Ovary (tissue), 7 donors: ENCODE measurements at regions not wholly inside any gene's neighbourhood (a gene's known extent, or its start where the extent isn't known, plus 50 kb on each side); places are given as distances from the start of the nearest gene placed in this dataset.

Source experiments
- DNase-seq, 5 donors: peaks; one replicate each; pipeline ENCODE4 v3.0.0-alpha.2; 2019 to 2020
- H3K27ac ChIP-seq, 2 donors: fragments of 200-600 bp; one replicate each; pipeline versions ENCODE4 v1.5.1 to v1.8.0; 2019 to 2022
- H3K27me3 ChIP-seq: fragments of 200-600 bp; one replicate; pipeline ENCODE4 v1.8.0; 2022
- H3K36me3 ChIP-seq: fragments of 200-600 bp; sonication (generic); one replicate; pipeline ENCODE4 v1.5.1; 2019
- H3K4me1 ChIP-seq: one replicate; pipeline ENCODE4 v1.8.1; 2013; ENCODE audit warnings: mild to moderate bottlenecking, moderate library complexity; ENCODE audit not compliant: insufficient read depth
- H3K4me3 ChIP-seq: fragments of 200-600 bp; sonication (generic); one replicate; pipeline ENCODE4 v1.5.1; 2017
- H3K9me3 ChIP-seq, 2 donors: fragments of 200-600 bp in 1 of 2; sonication (generic) in 1 of 2; one replicate each; pipeline versions ENCODE4 v1.5.1 to v1.8.1; 2013 to 2019; ENCODE audit warnings: mild to moderate bottlenecking in 1 of 2, moderate library complexity in 1 of 2
- CTCF ChIP-seq, 3 donors: fragments of 450-650 bp in 2 of 3; fragments of 200-600 bp in 1 of 3; IDR thresholded peaks; one replicate each; pipeline versions ENCODE4 v1.5.1 to v1.8.0; 2016 to 2022; ENCODE audit warnings: antibody characterized with exemption in 3 of 3, mild to moderate bottlenecking in 1 of 3
- EP300 ChIP-seq: sonication (generic); formaldehyde crosslinking; IDR thresholded peaks from one replicate; pipeline ENCODE4 v1.6.1; 2017; ENCODE audit warnings: antibody characterized with exemption
- POLR2A ChIP-seq: fragments of 450-650 bp; IDR thresholded peaks from one replicate; pipeline ENCODE4 v1.6.1; 2017; ENCODE audit warnings: antibody characterized with exemption, mild to moderate bottlenecking, moderate library complexity
- WGBS, 3 donors: extraction: QIAGEN DNeasy Blood & Tissue Kit in 1 of 3; methylation state at CpG; one replicate each; pipeline versions ENCODE4 v1.1.5 to v1.1.7; 2013 to 2017; 5-methylcytosine and 5-hydroxymethylcytosine counted together
- intact Hi-C, 4 donors: fragments of 100-400 bp; cut with DNase I; formaldehyde crosslinking; loops; one replicate each; pipeline versions ENCODE4 v1.11.0 to v1.15.1; 2022 to 2023
- donor health status: DM: no; HTN: no; CAD: no; lungs with moderate emphysema.
- donor health status: DM: no; HTN: no; CAD: no.
- donor health status: Bipolar disorder and iron deficiency.
- donor health status: DM: no; HTN: no; CAD: no.
- donor health status: DM: yes; HTN: yes; CAD: no.

GRCh38 chr16:65445313-65446260 is 323.7 kb upstream of the CDH11 start:
- intact Hi-C loops: no loop called here
- no peak overlapping the region for H3K4me3 ChIP-seq
- H3K27me3 ChIP-seq: no peaks in the 10 kb centered on the region
- TF ChIP-seq POLR2A: no peak
- no peak for DNase-seq
- WGBS, 3 donors: 43 to 55% (median 45%) methylated on average over 1 of the region's 1 CpG
- no peaks in the 10 kb centered on the region for H3K36me3 ChIP-seq
- no peaks in the 10 kb centered on the region for H3K9me3 ChIP-seq
- no peaks in the 10 kb centered on the region for H3K4me1 ChIP-seq
- no peak overlapping the region for H3K27ac ChIP-seq

GRCh38 chr16:65441501-65441900 is 319.6 kb upstream of the CDH11 start:
- no peaks in the 10 kb centered on the region for H3K27me3 ChIP-seq
- intact Hi-C loops: no loop called here
- no peak overlapping the region for H3K27ac ChIP-seq
- H3K4me3 ChIP-seq: no peak overlapping the region
- no peaks in the 10 kb centered on the region for H3K9me3 ChIP-seq
- no peaks in the 10 kb centered on the region for H3K4me1 ChIP-seq
- TF ChIP-seq POLR2A (no peak), CTCF (IDR thresholded peaks at IDR 0.05) (no peak), EP300 (no peak)
- no peak for DNase-seq
- no peaks in the 10 kb centered on the region for H3K36me3 ChIP-seq
- WGBS, 3 donors: 14 to 42% (median 20%) methylated on average over 2 of the region's 2 CpGs

- 83 to 86% (median 84%) methylated on average over 10 of the region's 10 CpGs for WGBS, 3 donors
- DNase-seq: no peak
Measured at GRCh38 chr16:65429504-65430181, 307.8 kb upstream of the CDH11 start.

GRCh38 chr16:65426484-65426883 is 304.6 kb upstream of the CDH11 start:
- 18 to 38% (median 23%) methylated on average over 1 of the region's 1 CpG for WGBS, 3 donors
- H3K27ac ChIP-seq: no peak overlapping the region
- H3K4me1 ChIP-seq: peaks cover 1% of the 10 kb centered on the region
- no peak for TF ChIP-seq CTCF (IDR thresholded peaks at IDR 0.05)
- intact Hi-C loops: no loop called here
- H3K27me3 ChIP-seq: no peaks in the 10 kb centered on the region
- H3K36me3 ChIP-seq: no peaks in the 10 kb centered on the region
- H3K4me3 ChIP-seq: no peak overlapping the region
- DNase-seq: no peak
- H3K9me3 ChIP-seq: no peaks in the 10 kb centered on the region

More at GRCh38 chr16:65429504-65430181, 307.8 kb upstream of the CDH11 start:
- no peaks in the 10 kb centered on the region for H3K36me3 ChIP-seq
- no peak for TF ChIP-seq EP300
- TF ChIP-seq CTCF (IDR thresholded peaks at IDR 0.05): no peak
- no peak for TF ChIP-seq POLR2A
- H3K4me3 ChIP-seq: no peak overlapping the region
- intact Hi-C loops: no loop called here
- peaks cover 1% of the 10 kb centered on the region for H3K4me1 ChIP-seq
- no peaks in the 10 kb centered on the region for H3K27me3 ChIP-seq
- no peaks in the 10 kb centered on the region for H3K9me3 ChIP-seq
- H3K27ac ChIP-seq: no peak overlapping the region

GRCh38 chr16:65422934-65423333 is 301.1 kb upstream of the CDH11 start:
- no peak for TF ChIP-seq EP300
- no peak for TF ChIP-seq POLR2A
- no peak for TF ChIP-seq CTCF (IDR thresholded peaks at IDR 0.05)
- Histone ChIP-seq H3K36me3 (no peaks in the 10 kb centered on the region), H3K4me3 (no peak overlapping the region), H3K9me3 (no peaks in the 10 kb centered on the region), H3K27ac (no peak overlapping the region), H3K4me1 (peaks cover 1% of the 10 kb centered on the region), H3K27me3 (no peaks in the 10 kb centered on the region)
- intact Hi-C loops: no loop called here
- DNase-seq: no peak
- 87 to 95% (median 94%) methylated on average over 4 of the region's 4 CpGs for WGBS, 3 donors
